ENCODE measurements at regions not wholly inside any gene's neighbourhood (a gene's known extent, or its start where the extent isn't known, plus 50 kb on each side); places are given as distances from the start of the nearest gene placed in this dataset.

DNA sequence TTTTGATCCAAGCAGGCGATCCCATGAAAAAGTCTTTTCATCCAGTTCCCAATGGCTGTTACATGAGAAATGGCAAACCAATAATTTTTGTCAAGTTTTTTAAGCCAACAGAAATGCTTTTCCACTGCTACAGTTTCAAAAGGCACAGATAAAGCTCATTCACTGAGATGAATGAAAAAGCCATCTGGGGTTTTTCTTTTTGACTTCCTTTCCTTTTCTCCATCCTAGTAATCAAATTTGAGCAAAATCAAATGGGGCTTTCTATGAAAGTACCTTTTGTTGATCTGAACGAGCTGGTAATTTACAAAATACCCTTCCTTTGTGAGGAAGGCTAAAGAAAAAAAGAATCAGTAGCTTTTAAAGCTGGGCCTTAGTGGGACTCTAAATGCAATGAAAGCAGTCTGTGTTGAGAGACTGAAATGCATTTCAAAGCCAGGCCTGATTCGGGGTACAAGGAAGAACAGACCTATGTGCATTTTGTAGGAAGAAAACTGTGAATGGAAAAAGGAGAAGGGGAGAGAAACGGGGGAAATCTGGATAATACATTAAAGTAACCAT is 185.2 kb upstream of the DNAJC19 start:
- DNase-seq (ENCODE audit: low read depth), result no peak
- H3K4me3 ChIP-seq (replicated peaks; ENCODE audit: low read depth, low read length), result no peak overlapping the region
- TF ChIP-seq, protein P1, sequence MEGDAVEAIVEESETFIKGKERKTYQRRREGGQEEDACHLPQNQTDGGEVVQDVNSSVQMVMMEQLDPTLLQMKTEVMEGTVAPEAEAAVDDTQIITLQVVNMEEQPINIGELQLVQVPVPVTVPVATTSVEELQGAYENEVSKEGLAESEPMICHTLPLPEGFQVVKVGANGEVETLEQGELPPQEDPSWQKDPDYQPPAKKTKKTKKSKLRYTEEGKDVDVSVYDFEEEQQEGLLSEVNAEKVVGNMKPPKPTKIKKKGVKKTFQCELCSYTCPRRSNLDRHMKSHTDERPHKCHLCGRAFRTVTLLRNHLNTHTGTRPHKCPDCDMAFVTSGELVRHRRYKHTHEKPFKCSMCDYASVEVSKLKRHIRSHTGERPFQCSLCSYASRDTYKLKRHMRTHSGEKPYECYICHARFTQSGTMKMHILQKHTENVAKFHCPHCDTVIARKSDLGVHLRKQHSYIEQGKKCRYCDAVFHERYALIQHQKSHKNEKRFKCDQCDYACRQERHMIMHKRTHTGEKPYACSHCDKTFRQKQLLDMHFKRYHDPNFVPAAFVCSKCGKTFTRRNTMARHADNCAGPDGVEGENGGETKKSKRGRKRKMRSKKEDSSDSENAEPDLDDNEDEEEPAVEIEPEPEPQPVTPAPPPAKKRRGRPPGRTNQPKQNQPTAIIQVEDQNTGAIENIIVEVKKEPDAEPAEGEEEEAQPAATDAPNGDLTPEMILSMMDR (IDR thresholded peaks at IDR 0.05; ENCODE audit: low read length, missing control alignments), result no peak

DNA sequence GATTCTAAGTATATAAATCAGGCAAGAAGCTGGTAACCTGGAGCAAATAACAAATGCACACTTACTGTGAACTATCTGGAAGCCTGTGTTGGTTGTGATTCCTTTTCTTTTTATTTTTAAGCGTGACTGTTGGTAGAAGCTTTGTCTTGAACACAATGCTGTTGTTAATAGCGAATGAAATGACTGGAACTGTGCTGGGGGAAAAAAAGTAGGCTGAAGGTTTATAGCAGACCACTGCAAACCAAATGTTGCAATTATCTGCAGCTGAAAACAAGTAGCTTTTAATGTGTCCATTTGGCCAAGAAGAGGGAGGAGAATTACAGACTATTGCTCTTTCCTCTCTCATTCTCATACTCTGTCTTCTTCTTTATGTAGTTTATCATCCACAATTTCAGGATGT is 184.5 kb upstream of the DNAJC19 start:
- no peak for DNase-seq (ENCODE audit: low read depth)
- H3K4me3 ChIP-seq (replicated peaks; ENCODE audit: low read depth, low read length), result no peak overlapping the region
- TF ChIP-seq, protein P1 (IDR thresholded peaks at IDR 0.05; ENCODE audit: low read length, missing control alignments), result no peak

GRCh38 chr3:181173227-181173626 is 183.7 kb upstream of the DNAJC19 start:
- no peak overlapping the region for H3K4me3 ChIP-seq (replicated peaks; ENCODE audit: low read depth, low read length)
- TF ChIP-seq, protein P1 (IDR thresholded peaks at IDR 0.05; ENCODE audit: low read length, missing control alignments), result no peak
- DNase-seq (ENCODE audit: low read depth), result no peak

- H3K4me3 ChIP-seq (replicated peaks; ENCODE audit: low read depth, low read length), result no peak overlapping the region
- no peak for DNase-seq (ENCODE audit: low read depth)
- TF ChIP-seq, protein P1 (IDR thresholded peaks at IDR 0.05; ENCODE audit: low read length, missing control alignments), result no peak
Observed at GRCh38 chr3:181134873-181135272, 145.3 kb upstream of the DNAJC19 start.

DNA sequence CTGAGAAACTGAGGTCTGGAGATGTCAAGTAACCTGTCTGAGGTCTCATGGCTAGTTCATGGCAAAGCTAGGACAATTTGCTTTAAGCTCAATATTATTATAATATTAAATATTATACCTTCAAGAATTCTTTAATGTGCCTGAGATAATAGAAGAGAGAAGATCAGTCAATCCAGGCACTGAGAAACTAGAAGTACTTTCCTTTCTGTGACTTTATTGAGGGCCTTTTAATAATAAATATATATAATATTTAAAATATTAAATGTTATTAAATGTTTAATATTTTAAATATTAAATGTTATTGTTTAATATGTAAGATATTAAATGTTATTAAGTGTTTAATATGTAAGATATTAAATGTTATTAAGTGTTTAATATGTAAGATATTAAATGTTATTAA is 144.3 kb upstream of the DNAJC19 start:
- TF ChIP-seq, protein P1 (IDR thresholded peaks at IDR 0.05; ENCODE audit: low read length, missing control alignments), result no peak
- DNase-seq (ENCODE audit: low read depth), result no peak
- no peak overlapping the region for H3K4me3 ChIP-seq (replicated peaks; ENCODE audit: low read depth, low read length)

- DNase-seq (ENCODE audit: low read depth), result no peak
- no peak overlapping the region for H3K4me3 ChIP-seq (replicated peaks; ENCODE audit: low read depth, low read length)
- TF ChIP-seq, protein P1 (IDR thresholded peaks at IDR 0.05; ENCODE audit: low read length, missing control alignments), result no peak
Observed at GRCh38 chr3:181105646-181106045, 116.1 kb upstream of the DNAJC19 start.

DNA sequence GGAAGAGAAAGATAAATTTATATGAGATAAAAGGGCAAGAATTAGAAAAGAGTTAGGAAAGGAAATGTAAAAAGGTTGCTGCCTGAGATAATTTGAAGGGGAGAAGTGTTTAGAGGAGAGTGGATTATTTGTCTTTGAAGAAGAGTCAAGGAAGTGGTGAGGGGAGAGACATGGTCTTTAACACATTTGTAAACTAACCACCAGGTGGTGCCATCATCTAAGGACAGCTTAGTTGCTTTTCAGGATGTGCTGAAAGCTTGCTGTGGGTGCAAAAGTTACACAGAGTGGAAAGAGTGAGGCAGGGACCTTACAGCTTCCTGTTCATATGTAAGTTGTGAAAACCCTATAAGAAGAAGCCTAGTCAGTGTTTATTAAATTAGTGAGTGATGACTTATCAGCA is 114.1 kb upstream of the DNAJC19 start:
- TF ChIP-seq, protein P1 (IDR thresholded peaks at IDR 0.05; ENCODE audit: low read length, missing control alignments), result no peak
- peak; percentile 1 for DNase-seq (ENCODE audit: low read depth)
- H3K4me3 ChIP-seq (replicated peaks; ENCODE audit: low read depth, low read length), result no peak overlapping the region
